WTC11 (cell line): ENCODE measurements at regions not wholly inside any gene's neighbourhood (a gene's known extent, or its start where the extent isn't known, plus 50 kb on each side); places are given as distances from the start of the nearest gene placed in this dataset.

ENCODE experiments used
- ATAC-seq: fragments of 200-7000 bp; cut with Tn5 transposase; 2 replicates; pipeline ENCODE4 v1.10.0; 2021; ENCODE audit warnings: mild to moderate bottlenecking, moderate library complexity
- CTCF ChIA-PET: fragments of 300-600 bp; sonication (Branson Sonifier 250); formaldehyde crosslinking; loops from one replicate; lab custom pipeline; 2021; ENCODE audit warnings: antibody characterized with exemption; lab: Charles Lee
- POLR2A ChIA-PET: fragments of 350-600 bp; sonication (Branson Sonifier 250); formaldehyde crosslinking; loops from one replicate; lab custom pipeline; 2021; ENCODE audit warnings: antibody characterized with exemption; lab: Charles Lee
- DNase-seq: peaks from one replicate; pipeline ENCODE4 v3.0.0; 2021; ENCODE audit warnings: low spot score
- H3K27ac Mint-ChIP-seq: 2 replicates; pipeline ENCODE4 v1.8.0; 2021; ENCODE audit warnings: mixed read lengths
- H3K27me3 Mint-ChIP-seq: 2 replicates; pipeline ENCODE4 v1.8.0; 2021; ENCODE audit warnings: low read depth, mild to moderate bottlenecking, moderate library complexity, mixed read lengths
- H3K36me3 Mint-ChIP-seq: 2 replicates; pipeline ENCODE4 v1.8.0; 2021; ENCODE audit warnings: mixed read lengths
- H3K4me1 Mint-ChIP-seq: 2 replicates; pipeline ENCODE4 v1.8.0; 2022; ENCODE audit warnings: mixed read lengths
- H3K4me3 Mint-ChIP-seq: 2 replicates; pipeline ENCODE4 v1.8.0; 2021; ENCODE audit warnings: mild to moderate bottlenecking, moderate library complexity, mixed read lengths
- H3K9me3 Mint-ChIP-seq: 2 replicates; pipeline ENCODE4 v1.8.0; 2021; ENCODE audit warnings: mixed read lengths
- ESRRA ChIP-seq: sonication (generic); formaldehyde crosslinking; IDR thresholded peaks from 2 replicates; pipeline ENCODE4 v1.8.1; 2022; ENCODE audit warnings: mild to moderate bottlenecking, missing genetic modification reagents, borderline replicate concordance
- FOXP1 ChIP-seq: sonication (generic); formaldehyde crosslinking; IDR thresholded peaks from 2 replicates; pipeline ENCODE4 v1.8.0; 2022; ENCODE audit warnings: missing genetic modification reagents, mild to moderate bottlenecking, moderate library complexity, borderline replicate concordance
- IRF2 ChIP-seq: sonication (generic); formaldehyde crosslinking; IDR thresholded peaks from 2 replicates; pipeline ENCODE4 v1.8.0; 2022; ENCODE audit warnings: low read depth, missing genetic modification reagents, borderline replicate concordance
- JAZF1 ChIP-seq: fragments of 250-450 bp; sonication (Bioruptor Pico); IDR thresholded peaks from 2 replicates; pipeline ENCODE4 v1.9.0; 2021; ENCODE audit warnings: moderate library complexity, mild to moderate bottlenecking, inconsistent platforms
- KAT7 ChIP-seq: sonication (generic); formaldehyde crosslinking; IDR thresholded peaks from 2 replicates; pipeline ENCODE4 v1.8.1; 2023; ENCODE audit warnings: missing genetic modification reagents, mild to moderate bottlenecking, borderline replicate concordance
- MXD4 ChIP-seq: fragments of 250-450 bp; sonication (Bioruptor Pico); IDR thresholded peaks from 2 replicates; pipeline ENCODE4 v1.8.0; 2021; ENCODE audit warnings: mild to moderate bottlenecking, moderate library complexity, borderline replicate concordance
- NFYB ChIP-seq: sonication (generic); formaldehyde crosslinking; conservative IDR thresholded peaks from 2 replicates; pipeline ENCODE4 v1.8.0; 2022; ENCODE audit warnings: low read depth, missing genetic modification reagents
- NR1H2 ChIP-seq: sonication (generic); formaldehyde crosslinking; IDR thresholded peaks from 2 replicates; pipeline ENCODE4 v1.9.0; 2021; ENCODE audit warnings: mild to moderate bottlenecking, moderate library complexity, missing genetic modification reagents
- PRRX2 ChIP-seq: fragments of 250-450 bp; sonication (Bioruptor Pico); IDR thresholded peaks from 2 replicates; pipeline ENCODE4 v1.8.0; 2021; ENCODE audit warnings: mild to moderate bottlenecking
- SOX15 ChIP-seq: fragments of 250-450 bp; sonication (Bioruptor Pico); IDR thresholded peaks from 2 replicates; pipeline ENCODE4 v1.9.0; 2021; ENCODE audit warnings: mild to moderate bottlenecking
- TCF7 ChIP-seq: sonication (generic); formaldehyde crosslinking; IDR thresholded peaks from 2 replicates; pipeline ENCODE4 v1.8.0; 2022; ENCODE audit warnings: mild to moderate bottlenecking, low read depth, missing genetic modification reagents, moderate library complexity
- ZNF121 ChIP-seq: sonication (generic); formaldehyde crosslinking; IDR thresholded peaks from 2 replicates; pipeline ENCODE4 v1.8.0; 2023; ENCODE audit warnings: missing genetic modification reagents
- ZNF263 ChIP-seq: sonication (generic); formaldehyde crosslinking; IDR thresholded peaks from 2 replicates; pipeline ENCODE4 v1.8.1; 2022; ENCODE audit warnings: low read depth, mild to moderate bottlenecking, moderate library complexity, missing genetic modification reagents
- TF ChIP-seq, protein P1 (sequence below): sonication (generic); formaldehyde crosslinking; conservative IDR thresholded peaks from 2 replicates; pipeline ENCODE4 v1.8.1; 2023; ENCODE audit warnings: mild to moderate bottlenecking, low read depth, missing genetic modification reagents, moderate library complexity
- TF ChIP-seq, protein P2 (sequence below): sonication (generic); formaldehyde crosslinking; IDR thresholded peaks from 2 replicates; pipeline ENCODE4 v1.8.1; 2023; ENCODE audit warnings: mild to moderate bottlenecking, moderate library complexity, missing genetic modification reagents
- TF ChIP-seq, protein P3 (sequence below): sonication (generic); formaldehyde crosslinking; IDR thresholded peaks from 2 replicates; pipeline ENCODE4 v1.8.1; 2023; ENCODE audit warnings: mild to moderate bottlenecking, missing genetic modification reagents, borderline replicate concordance
- TF ChIP-seq, protein P4 (sequence below): sonication (generic); formaldehyde crosslinking; IDR thresholded peaks from 2 replicates; pipeline ENCODE4 v1.8.0; 2022; ENCODE audit warnings: mild to moderate bottlenecking, missing genetic modification reagents
- TF ChIP-seq, protein P5 (sequence below): fragments of 250-450 bp; sonication (Bioruptor Pico); IDR thresholded peaks from 2 replicates; pipeline ENCODE4 v1.9.0; 2021; ENCODE audit warnings: mild to moderate bottlenecking
- TF ChIP-seq, protein P6 (sequence below): fragments of 250-450 bp; sonication (Bioruptor Pico); IDR thresholded peaks from 2 replicates; pipeline ENCODE4 v1.8.0; 2021; ENCODE audit warnings: mild to moderate bottlenecking
- TF ChIP-seq, protein P7 (sequence below): fragments of 250-450 bp; sonication (Bioruptor Pico); IDR thresholded peaks from 2 replicates; pipeline ENCODE4 v1.9.0; 2021; ENCODE audit warnings: moderate library complexity, mild to moderate bottlenecking, inconsistent platforms, borderline replicate concordance
- TF ChIP-seq, protein P8 (sequence below): fragments of 250-450 bp; sonication (Bioruptor Pico); IDR thresholded peaks from 2 replicates; pipeline ENCODE4 v2.1.2; 2022; ENCODE audit warnings: mild to moderate bottlenecking, moderate library complexity

DNA sequence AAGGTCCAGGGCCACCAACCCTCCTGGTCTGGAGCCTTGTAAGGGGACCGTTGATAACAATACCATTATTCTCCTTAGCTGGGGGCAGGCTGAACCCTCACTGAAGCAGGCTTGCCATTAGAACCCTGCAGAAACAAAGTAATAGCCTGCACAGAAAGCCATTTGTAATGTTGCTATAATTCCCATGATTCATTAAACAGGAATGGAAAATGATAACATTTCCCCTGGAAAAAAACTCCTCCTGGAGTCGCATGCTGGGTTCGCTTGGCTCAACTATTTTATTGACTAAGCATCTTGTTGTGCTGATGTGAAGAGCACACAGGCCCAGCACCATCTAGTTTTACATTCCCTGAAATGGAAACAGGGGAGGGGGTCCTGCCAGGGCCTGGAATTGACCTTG is 155.6 kb upstream of the CSF3R start (continued):
- TF ChIP-seq, protein P1, sequence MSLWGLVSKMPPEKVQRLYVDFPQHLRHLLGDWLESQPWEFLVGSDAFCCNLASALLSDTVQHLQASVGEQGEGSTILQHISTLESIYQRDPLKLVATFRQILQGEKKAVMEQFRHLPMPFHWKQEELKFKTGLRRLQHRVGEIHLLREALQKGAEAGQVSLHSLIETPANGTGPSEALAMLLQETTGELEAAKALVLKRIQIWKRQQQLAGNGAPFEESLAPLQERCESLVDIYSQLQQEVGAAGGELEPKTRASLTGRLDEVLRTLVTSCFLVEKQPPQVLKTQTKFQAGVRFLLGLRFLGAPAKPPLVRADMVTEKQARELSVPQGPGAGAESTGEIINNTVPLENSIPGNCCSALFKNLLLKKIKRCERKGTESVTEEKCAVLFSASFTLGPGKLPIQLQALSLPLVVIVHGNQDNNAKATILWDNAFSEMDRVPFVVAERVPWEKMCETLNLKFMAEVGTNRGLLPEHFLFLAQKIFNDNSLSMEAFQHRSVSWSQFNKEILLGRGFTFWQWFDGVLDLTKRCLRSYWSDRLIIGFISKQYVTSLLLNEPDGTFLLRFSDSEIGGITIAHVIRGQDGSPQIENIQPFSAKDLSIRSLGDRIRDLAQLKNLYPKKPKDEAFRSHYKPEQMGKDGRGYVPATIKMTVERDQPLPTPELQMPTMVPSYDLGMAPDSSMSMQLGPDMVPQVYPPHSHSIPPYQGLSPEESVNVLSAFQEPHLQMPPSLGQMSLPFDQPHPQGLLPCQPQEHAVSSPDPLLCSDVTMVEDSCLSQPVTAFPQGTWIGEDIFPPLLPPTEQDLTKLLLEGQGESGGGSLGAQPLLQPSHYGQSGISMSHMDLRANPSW = no peak
- TF ChIP-seq NFYB (CRISPR knock-in tag) (no peak), KAT7 (CRISPR knock-in tag) (no peak), ZNF121 (CRISPR knock-in tag) (no peak), IRF2 (CRISPR knock-in tag) (no peak), SOX15 (CRISPR knock-in tag) (no peak)
- TF ChIP-seq, protein P2, sequence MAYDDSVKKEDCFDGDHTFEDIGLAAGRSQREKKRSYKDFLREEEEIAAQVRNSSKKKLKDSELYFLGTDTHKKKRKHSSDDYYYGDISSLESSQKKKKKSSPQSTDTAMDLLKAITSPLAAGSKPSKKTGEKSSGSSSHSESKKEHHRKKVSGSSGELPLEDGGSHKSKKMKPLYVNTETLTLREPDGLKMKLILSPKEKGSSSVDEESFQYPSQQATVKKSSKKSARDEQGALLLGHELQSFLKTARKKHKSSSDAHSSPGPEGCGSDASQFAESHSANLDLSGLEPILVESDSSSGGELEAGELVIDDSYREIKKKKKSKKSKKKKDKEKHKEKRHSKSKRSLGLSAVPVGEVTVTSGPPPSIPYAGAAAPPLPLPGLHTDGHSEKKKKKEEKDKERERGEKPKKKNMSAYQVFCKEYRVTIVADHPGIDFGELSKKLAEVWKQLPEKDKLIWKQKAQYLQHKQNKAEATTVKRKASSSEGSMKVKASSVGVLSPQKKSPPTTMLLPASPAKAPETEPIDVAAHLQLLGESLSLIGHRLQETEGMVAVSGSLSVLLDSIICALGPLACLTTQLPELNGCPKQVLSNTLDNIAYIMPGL (CRISPR knock-in tag) = no peak

DNA sequence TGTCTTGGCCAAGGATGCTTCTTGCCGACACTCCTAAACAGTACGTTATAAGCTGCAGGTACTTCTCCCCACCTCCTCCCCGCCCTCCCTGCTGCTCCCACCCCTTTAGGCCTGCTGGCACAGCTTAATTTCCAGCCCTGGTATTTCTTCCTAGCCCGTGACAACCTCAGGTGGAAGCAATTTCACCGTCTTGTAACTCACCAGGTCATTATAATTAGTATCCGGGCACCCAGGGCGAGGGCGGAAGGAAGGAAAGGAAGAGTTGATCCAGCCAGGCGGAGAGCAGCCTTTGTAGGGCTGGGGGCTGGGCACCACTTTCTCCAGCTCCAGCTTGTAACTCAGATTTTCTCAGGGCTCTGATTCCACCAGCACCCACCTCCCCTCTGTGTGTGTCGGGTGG is 153.5 kb upstream of the CSF3R start:
- Mint-ChIP-seq H3K4me1 (no peaks in the 10 kb centered on the region), H3K27ac (no peak overlapping the region), H3K9me3 (no peaks in the 10 kb centered on the region), H3K36me3 (no peaks in the 10 kb centered on the region), H3K27me3 (peaks cover 3% of the 10 kb centered on the region), H3K4me3 (no peak overlapping the region)
- POLR2A ChIA-PET = no interaction called here
- ATAC-seq (no peak), DNase-seq (no peak)
- CTCF ChIA-PET = interaction anchor here (0.5 kb wide), 1 partner anchor 276 kb away, joined by 3 read pairs; no protein-coding TSS in a partner anchor
- no peak for TF ChIP-seq FOXP1
- TF ChIP-seq, protein P3, sequence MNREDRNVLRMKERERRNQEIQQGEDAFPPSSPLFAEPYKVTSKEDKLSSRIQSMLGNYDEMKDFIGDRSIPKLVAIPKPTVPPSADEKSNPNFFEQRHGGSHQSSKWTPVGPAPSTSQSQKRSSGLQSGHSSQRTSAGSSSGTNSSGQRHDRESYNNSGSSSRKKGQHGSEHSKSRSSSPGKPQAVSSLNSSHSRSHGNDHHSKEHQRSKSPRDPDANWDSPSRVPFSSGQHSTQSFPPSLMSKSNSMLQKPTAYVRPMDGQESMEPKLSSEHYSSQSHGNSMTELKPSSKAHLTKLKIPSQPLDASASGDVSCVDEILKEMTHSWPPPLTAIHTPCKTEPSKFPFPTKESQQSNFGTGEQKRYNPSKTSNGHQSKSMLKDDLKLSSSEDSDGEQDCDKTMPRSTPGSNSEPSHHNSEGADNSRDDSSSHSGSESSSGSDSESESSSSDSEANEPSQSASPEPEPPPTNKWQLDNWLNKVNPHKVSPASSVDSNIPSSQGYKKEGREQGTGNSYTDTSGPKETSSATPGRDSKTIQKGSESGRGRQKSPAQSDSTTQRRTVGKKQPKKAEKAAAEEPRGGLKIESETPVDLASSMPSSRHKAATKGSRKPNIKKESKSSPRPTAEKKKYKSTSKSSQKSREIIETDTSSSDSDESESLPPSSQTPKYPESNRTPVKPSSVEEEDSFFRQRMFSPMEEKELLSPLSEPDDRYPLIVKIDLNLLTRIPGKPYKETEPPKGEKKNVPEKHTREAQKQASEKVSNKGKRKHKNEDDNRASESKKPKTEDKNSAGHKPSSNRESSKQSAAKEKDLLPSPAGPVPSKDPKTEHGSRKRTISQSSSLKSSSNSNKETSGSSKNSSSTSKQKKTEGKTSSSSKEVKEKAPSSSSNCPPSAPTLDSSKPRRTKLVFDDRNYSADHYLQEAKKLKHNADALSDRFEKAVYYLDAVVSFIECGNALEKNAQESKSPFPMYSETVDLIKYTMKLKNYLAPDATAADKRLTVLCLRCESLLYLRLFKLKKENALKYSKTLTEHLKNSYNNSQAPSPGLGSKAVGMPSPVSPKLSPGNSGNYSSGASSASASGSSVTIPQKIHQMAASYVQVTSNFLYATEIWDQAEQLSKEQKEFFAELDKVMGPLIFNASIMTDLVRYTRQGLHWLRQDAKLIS (CRISPR knock-in tag) = no peak
- TF ChIP-seq ESRRA (CRISPR knock-in tag) = no peak
- TF ChIP-seq, protein P4, sequence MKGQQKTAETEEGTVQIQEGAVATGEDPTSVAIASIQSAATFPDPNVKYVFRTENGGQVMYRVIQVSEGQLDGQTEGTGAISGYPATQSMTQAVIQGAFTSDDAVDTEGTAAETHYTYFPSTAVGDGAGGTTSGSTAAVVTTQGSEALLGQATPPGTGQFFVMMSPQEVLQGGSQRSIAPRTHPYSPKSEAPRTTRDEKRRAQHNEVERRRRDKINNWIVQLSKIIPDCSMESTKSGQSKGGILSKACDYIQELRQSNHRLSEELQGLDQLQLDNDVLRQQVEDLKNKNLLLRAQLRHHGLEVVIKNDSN (CRISPR knock-in tag) = no peak
- no peak for TF ChIP-seq JAZF1
- no peak for TF ChIP-seq ZNF263
- no peak for TF ChIP-seq TCF7 (CRISPR knock-in tag)
- TF ChIP-seq, protein P5, sequence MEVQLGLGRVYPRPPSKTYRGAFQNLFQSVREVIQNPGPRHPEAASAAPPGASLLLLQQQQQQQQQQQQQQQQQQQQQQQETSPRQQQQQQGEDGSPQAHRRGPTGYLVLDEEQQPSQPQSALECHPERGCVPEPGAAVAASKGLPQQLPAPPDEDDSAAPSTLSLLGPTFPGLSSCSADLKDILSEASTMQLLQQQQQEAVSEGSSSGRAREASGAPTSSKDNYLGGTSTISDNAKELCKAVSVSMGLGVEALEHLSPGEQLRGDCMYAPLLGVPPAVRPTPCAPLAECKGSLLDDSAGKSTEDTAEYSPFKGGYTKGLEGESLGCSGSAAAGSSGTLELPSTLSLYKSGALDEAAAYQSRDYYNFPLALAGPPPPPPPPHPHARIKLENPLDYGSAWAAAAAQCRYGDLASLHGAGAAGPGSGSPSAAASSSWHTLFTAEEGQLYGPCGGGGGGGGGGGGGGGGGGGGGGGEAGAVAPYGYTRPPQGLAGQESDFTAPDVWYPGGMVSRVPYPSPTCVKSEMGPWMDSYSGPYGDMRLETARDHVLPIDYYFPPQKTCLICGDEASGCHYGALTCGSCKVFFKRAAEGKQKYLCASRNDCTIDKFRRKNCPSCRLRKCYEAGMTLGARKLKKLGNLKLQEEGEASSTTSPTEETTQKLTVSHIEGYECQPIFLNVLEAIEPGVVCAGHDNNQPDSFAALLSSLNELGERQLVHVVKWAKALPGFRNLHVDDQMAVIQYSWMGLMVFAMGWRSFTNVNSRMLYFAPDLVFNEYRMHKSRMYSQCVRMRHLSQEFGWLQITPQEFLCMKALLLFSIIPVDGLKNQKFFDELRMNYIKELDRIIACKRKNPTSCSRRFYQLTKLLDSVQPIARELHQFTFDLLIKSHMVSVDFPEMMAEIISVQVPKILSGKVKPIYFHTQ = no peak
- TF ChIP-seq, protein P6, sequence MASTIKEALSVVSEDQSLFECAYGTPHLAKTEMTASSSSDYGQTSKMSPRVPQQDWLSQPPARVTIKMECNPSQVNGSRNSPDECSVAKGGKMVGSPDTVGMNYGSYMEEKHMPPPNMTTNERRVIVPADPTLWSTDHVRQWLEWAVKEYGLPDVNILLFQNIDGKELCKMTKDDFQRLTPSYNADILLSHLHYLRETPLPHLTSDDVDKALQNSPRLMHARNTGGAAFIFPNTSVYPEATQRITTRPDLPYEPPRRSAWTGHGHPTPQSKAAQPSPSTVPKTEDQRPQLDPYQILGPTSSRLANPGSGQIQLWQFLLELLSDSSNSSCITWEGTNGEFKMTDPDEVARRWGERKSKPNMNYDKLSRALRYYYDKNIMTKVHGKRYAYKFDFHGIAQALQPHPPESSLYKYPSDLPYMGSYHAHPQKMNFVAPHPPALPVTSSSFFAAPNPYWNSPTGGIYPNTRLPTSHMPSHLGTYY (CRISPR knock-in tag) = no peak
- no peak for TF ChIP-seq MXD4
- no peak for TF ChIP-seq NR1H2
- no peak for TF ChIP-seq PRRX2
- TF ChIP-seq, protein P7, sequence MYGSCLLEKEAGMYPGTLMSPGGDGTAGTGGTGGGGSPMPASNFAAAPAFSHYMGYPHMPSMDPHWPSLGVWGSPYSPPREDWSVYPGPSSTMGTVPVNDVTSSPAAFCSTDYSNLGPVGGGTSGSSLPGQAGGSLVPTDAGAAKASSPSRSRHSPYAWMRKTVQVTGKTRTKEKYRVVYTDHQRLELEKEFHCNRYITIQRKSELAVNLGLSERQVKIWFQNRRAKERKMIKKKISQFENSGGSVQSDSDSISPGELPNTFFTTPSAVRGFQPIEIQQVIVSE (CRISPR knock-in tag) = no peak
- TF ChIP-seq, protein P8, sequence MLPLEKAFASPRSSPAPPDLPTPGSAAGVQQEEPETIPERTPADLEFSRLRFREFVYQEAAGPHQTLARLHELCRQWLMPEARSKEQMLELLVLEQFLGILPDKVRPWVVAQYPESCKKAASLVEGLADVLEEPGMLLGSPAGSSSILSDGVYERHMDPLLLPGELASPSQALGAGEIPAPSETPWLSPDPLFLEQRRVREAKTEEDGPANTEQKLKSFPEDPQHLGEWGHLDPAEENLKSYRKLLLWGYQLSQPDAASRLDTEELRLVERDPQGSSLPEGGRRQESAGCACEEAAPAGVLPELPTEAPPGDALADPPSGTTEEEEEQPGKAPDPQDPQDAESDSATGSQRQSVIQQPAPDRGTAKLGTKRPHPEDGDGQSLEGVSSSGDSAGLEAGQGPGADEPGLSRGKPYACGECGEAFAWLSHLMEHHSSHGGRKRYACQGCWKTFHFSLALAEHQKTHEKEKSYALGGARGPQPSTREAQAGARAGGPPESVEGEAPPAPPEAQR (CRISPR knock-in tag) = no peak
